Muscle of back (tissue), 3 donors: ENCODE measurements at regions not wholly inside any gene's neighbourhood (a gene's known extent, or its start where the extent isn't known, plus 50 kb on each side); places are given as distances from the start of the nearest gene placed in this dataset.
"Not testable (repeated sequence)": the region's sequence is repeated elsewhere in the genome, so short reads cannot be mapped to it uniquely, and the experiment has no call there.

Experiments
- DNase-seq, 3 donors: peaks; one replicate each; pipeline versions ENCODE4 v3.0.0 to v3.0.0-alpha.2; 2013

DNA sequence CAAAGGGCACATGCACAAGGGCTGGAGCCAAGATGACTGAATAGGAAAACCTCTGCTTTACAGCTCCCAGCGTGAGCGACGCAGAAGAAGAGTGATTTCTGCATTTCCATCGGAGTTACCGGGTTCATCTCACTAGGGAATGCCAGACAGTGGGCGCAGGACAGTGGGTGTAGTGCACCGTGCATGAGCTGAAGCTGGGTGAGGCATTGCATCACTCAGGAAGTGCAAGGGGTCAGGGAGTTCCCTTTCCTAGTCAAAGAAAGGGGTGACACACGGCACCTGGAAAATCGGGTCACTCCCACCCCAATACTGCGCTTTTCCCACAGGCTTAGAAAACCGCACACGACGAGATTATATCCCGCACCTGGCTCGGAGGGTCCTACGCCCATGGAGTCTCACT lies 64.5 kb upstream of the HTR1E start:
- DNase-seq, result not testable (repeated sequence)

DNA sequence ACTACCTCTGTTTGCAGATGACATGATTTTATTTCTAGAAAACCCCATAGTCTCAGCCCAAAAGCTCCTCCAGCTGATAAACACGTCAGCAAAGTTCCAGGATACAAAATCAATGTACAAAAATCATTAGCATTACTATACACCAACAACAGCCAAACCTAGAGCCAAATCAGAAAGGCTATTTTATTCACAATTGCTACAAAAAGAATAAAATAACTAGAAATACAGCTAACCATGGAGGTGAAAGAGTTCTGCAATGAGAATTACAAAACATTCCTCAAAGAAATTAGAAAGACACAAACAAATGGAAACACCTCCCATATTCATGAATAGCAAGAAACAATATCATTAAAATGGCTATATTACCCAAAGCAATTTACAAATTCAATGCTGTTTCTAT lies 65.6 kb upstream of the HTR1E start:
- no peak for DNase-seq

GRCh38 chr6:86869500-86869899 lies 67.8 kb upstream of the HTR1E start:
- no peak for DNase-seq

DNA sequence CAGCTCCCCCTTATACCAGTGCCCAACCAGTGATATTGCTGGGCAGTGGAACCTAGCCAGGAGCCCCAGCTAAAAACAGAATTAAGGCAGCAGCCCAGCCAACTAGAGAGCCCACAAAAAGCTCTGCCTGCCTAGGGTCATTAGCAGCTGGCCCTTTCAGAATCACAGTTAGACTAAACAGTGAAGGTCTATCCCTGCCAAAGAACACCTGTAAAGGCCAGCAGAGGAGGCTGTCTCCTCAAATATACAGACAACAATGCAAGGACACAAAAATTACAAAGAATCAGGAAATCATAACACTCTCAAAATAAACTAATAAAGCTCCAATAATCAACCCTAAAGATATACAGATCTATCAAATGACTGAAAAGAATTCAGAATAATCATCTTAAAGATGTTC lies 77.8 kb upstream of the HTR1E start:
- DNase-seq, result no peak

GRCh38 chr6:86858970-86859369 lies 78.4 kb upstream of the HTR1E start:
- DNase-seq, result no peak

DNA sequence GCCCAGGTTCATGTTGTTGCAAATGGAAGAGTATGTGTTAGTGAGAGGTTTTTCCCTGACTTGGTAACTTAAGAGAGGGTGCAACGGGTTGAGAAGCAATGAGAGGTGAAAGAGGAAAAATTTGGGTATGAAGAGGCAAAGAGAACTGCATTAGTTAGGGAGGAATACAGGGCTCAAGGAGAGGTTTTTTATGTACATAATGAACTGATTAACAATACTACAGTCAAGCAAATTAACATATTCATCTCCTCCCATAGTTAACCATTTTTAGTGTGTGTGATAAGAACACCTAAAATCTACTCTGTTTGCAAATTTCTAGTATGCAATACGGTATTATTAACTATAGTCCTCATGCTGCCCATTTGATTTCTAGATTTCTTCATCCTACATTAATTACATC lies 79.5 kb upstream of the HTR1E start:
- DNase-seq, result no peak

DNA sequence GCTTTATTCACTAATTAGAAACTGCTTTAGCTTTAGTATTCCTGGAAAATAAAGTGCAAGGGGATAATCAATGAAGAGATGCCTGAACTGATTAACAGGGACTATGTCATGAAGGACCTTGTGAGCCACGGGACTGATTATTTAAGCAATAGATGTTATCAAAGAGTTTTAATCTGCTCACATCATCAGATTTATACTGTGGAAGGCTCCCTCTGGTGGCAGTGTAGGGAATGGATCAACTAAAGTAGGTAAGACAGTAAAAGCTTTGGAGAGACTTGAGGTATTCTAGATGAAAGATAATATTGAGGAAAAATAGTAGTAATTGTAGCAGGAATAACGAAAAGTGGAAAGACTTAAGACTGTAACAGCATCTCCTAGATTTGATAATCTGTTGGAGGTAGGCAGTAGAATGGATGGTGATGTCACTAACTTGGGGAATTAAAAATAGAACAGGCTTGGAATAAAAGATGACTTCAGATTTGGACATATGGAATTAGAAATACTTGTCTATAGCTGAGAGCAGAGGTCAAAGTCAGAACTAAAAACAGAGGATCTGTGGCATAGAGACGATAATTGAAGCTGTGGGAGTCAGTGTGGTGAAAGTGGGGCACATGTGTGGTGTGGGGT lies 80.3 kb upstream of the HTR1E start:
- DNase-seq, result peak in 1 of 3 donors; percentile 26

DNA sequence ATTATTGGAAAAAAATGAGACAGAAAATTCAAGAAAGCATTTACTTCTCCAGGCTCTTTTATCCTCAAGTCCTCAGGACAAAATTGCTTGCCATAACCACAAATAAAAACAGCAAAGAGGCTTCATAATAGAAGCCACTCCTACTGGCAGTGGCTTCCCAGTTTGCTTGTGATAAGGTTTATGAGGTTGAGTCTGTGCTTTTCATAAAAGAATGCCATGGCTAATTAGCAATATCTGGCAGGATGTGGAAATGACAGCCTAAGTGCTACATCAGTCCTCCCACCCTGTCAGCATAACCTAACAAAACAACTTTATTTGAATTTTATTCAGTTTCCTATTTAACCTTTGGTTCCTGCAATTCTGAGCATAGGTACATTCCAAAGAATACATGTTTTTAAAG lies 80.9 kb upstream of the HTR1E start:
- no peak for DNase-seq

DNA sequence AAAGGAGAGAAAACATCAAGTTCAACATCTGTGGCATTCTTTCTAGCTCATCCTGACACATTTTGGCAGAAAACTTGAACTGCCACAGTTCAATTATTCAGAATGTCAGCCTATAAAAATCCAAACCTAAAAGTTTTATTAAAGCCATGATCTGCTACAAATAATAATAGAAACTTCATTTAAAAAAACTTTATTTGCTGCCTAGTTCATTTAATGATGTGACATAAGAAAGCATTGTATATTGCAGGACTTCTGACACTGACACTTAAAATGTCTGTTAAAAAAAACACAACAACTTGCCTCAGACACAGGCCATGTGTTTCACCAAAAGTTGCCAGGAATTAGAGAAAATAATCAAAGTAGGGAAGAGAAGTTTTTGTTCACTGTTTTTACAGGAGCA lies 88.3 kb upstream of the HTR1E start:
- no peak for DNase-seq

GRCh38 chr6:86832686-86833085 lies 104.6 kb upstream of the HTR1E start:
- no peak for DNase-seq

DNA sequence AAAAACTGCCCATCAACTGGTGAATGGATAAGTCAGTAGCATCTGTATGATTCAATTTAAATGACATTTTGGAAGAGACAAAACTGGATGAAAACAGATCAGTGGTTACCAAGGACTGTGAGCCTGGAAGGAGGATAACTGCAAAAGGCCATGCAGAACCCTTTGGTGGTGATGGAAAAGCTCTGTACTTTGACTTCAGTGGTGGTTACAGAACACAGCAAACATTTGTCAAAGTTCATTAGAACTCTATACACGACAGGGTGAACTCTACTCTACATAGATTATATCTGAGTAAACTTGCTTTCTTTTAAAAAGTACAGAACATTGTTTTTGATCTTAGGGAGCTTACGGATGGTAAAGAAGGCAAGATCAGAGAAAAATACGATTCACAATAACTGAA lies 111.9 kb upstream of the HTR1E start:
- no peak for DNase-seq

DNA sequence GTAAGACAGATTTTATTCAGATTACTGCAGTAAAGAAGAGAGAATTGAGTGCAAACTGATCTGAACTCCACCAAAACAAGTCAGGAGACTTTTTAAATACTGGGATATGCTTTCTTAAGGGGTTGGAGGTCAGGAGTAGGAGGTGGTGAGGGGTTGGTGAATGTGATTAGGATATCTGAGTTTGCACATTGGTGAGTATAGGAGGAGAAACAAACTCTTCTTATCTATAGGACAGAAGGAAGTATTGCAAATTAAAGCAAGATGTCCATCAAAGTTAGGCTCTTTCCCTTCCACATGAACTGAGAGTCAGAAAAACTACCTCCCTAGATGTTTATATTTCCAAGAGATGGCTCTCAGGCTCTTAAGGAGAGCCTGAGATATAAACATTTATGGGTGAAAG lies 114.6 kb upstream of the HTR1E start:
- no peak for DNase-seq

DNA sequence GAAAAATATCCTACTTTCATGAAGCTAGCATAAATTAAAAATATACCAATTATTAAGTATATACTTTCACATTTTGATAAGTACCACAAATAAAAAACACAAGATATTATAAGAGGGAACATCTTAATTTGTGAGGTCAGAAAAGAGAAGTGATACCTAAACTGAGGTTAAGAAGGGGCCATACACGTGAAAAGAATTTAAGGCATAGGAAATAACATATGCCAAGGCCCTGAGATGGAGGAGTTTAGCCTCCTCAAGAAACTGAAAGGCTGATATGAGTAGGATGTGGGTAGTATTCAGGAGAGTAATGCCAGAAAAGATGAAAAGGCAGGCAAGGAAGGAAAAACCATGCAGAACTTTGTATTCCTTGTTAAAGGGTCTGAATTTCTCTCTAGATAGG lies 116.6 kb upstream of the HTR1E start:
- no peak for DNase-seq

DNA sequence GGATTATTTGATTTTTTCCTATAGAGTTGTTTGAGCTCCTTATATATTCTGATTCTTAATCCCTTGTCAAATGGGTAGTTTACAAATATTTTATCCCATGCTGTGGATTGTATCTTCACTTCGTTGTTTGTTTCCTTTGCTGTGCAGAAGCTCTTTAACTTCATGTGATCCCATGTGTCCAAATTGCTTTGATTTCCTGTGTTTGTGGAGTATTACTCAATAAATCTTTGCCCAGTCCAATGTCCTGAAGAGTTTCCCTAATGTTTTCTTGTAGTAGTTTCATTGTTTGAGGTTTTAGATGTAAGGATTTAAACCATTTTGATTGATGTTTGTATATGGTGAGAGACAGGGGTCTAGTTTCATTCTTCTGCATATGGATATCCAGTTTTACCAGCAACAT lies 143.7 kb upstream of the HTR1E start:
- no peak for DNase-seq

DNA sequence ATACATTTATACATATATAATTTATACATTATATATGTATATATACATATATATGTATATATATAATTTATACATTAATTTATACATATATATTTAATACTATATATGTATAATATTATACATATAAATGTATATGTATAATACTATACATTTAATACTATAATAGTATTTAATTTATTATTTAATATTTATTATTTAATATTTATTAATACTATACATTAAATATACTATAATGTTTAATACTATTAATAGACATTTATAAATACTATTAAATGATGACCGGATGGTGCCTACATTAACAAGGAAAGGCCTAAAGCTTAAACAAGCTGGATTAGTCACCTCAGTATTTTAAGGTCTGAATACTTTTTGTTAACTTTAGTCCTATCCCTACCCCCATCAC lies 145.9 kb upstream of the HTR1E start:
- no peak for DNase-seq

- DNase-seq, result no peak
Observed at GRCh38 chr6:86789779-86790411, 147.4 kb upstream of the HTR1E start.

- DNase-seq, result no peak
Observed at GRCh38 chr6:86782328-86782727, 155.0 kb upstream of the HTR1E start.

DNA sequence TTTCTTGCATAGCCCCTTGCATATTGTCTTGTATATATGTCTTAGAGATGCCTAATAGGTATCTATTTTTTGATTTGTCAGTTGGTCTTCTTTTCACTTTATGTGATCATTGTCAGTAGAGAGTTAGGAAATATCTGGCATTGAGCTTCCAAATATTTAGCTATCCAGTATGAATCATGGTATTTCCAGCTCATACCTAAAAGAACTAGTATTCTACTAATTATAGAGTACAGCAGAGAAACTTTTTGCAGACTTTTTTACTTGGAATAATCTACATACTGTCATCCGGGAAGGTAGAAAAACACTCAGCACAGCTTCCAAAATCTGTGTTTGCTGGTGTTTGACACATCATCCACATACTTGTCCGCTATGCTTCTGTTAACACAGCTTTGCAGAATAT lies 156.4 kb upstream of the HTR1E start:
- no peak for DNase-seq

- DNase-seq, result no peak
Observed at GRCh38 chr6:86775893-86776292, 161.4 kb upstream of the HTR1E start.

GRCh38 chr6:86765211-86765610 lies 172.1 kb upstream of the HTR1E start:
- DNase-seq, result no peak

DNA sequence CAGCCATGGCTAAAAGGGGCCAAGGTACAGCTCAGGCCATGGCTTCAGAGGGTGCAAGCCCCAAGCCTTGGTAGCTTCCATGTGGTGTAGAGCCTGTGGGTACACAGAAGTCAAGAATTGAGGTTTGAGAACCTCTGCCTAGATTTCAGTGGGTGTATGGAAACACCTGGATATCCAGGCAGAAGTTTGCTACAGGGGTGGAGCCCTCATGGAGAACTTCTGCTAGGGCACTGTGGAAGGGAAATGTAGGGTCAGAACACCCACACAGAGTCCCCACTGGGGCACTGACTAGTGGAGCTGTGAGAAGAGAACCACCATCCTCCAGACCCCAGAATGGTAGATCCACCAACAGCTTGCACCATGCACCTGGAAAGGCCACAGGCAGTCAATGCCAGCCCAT lies 177.4 kb upstream of the HTR1E start:
- not testable (repeated sequence) for DNase-seq

DNA sequence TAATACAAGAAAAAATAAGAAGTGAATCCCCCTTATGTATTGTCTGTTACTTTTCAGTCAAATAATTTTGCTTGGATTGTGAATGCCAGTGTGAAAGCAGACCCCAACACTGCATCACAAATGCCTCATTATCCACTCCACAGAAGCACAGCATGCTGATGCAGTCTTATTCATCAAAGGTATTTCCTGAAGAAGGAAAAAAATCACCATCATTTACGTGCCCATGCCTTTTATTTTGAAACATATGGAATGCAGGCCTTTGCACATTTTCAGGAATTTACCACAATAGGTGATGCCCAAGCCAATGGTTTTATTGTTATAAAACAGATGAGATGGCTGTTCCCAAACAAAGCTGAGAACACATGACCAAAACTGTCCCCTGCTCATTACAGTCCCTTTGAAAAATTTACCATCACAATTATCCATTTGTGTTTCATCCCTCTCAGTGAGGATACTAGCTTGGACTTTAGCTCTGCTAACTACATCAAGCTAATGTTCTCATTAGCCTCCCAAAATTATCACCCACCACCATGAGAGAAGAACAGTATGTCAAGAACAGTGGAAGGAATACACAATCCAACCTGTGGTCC lies 180.6 kb upstream of the HTR1E start:
- no peak for DNase-seq

GRCh38 chr6:86744048-86744447 lies 193.3 kb upstream of the HTR1E start:
- no peak for DNase-seq

DNA sequence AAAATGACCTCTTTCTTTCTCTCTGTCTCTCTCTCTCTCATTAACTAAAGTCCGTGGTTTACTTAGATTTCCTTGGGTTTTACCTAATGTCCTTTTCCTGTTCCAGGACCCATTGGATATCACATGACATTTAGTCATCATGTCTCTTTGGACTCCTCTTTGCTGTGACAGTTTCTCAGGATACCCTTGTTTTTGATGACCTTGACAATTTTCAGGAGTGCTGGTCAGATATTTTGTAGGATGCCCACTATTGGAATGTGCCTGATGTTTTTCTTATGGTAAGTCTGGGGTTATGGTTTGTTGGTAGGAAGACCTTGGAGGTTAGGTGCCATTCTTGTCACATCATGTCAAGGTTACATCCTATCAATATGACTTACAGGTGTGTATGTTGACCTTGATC lies 199.2 kb upstream of the HTR1E start:
- no peak for DNase-seq
